ENCODE measurements at regions not wholly inside any gene's neighbourhood (a gene's known extent, or its start where the extent isn't known, plus 50 kb on each side); places are given as distances from the start of the nearest gene placed in this dataset.
"Not testable (repeated sequence)": the region's sequence is repeated elsewhere in the genome, so short reads cannot be mapped to it uniquely, and the experiment has no call there.

DNA sequence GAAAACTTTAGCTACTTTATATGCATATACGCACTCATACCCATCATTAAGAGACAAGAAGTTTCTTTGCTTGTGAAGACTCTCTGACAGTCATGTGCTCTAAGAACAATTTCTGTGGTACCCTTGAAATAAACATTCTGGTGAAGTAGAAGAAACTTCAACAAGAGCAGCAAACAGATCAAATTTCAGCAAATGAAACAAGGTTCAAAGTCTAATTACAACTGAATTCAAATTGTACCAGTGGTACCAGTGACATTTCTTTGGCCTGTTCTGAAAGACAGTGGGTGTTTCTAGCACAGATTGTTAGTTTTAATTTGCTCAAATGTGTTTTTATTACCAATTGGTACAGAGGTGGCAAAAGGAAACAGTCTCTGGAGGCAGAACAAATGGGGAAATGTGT is 391.0 kb downstream of the CHSY3 start:
- Histone ChIP-seq H3K9ac (ENCODE audit: low read depth in 1 of 3, low read length in 3 of 3) (no peak overlapping the region), H3K4me3 (ENCODE audit: low read length in 3 of 3) (no peak overlapping the region), H3K27me3 (ENCODE audit: control insufficient read depth in 3 of 3, insufficient read depth in 3 of 3, low read length in 3 of 3) (no peaks in the 10 kb centered on the region), H3K9me3 (ENCODE audit: control insufficient read depth in 3 of 3, low read length in 3 of 3) (no peaks in the 10 kb centered on the region), H3K36me3 (ENCODE audit: control insufficient read depth in 3 of 3, insufficient read depth in 3 of 3, low read length in 3 of 3) (no peaks in the 10 kb centered on the region), H3K4me1 (ENCODE audit: control insufficient read depth in 3 of 3, insufficient read depth in 3 of 3, low read length in 3 of 3) (no peaks in the 10 kb centered on the region), H3K27ac (ENCODE audit: low read depth, low read length) (no peak overlapping the region)

DNA sequence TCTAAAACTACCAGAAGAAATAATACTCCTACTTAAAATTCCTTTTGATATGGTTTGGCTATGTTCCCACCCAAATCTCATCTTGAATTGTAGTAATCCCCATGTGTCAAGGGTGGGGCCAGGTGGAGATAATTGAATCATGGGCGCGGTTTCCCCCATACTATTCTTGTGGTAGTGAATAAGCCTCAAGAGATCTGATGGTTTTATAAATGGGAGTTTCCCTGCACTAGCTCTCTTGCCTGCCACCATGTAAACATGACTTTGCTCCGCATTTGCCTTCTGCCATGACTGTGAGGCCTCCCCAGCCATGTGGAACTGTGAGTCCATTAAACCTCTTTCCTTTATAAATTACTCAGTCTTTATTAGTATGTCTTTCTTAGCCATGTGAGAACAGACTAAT is 390.5 kb downstream of the CHSY3 start:
- H3K9ac ChIP-seq (ENCODE audit: low read depth in 1 of 3, low read length in 3 of 3); H3K36me3 ChIP-seq (ENCODE audit: control insufficient read depth in 3 of 3, insufficient read depth in 3 of 3, low read length in 3 of 3); H3K27me3 ChIP-seq (ENCODE audit: control insufficient read depth in 3 of 3, insufficient read depth in 3 of 3, low read length in 3 of 3); H3K9me3 ChIP-seq (ENCODE audit: control insufficient read depth in 3 of 3, low read length in 3 of 3); H3K4me1 ChIP-seq (ENCODE audit: control insufficient read depth in 3 of 3, insufficient read depth in 3 of 3, low read length in 3 of 3); H3K27ac ChIP-seq (ENCODE audit: low read depth, low read length); H3K4me3 ChIP-seq (ENCODE audit: low read length in 3 of 3): not testable (repeated sequence)

DNA sequence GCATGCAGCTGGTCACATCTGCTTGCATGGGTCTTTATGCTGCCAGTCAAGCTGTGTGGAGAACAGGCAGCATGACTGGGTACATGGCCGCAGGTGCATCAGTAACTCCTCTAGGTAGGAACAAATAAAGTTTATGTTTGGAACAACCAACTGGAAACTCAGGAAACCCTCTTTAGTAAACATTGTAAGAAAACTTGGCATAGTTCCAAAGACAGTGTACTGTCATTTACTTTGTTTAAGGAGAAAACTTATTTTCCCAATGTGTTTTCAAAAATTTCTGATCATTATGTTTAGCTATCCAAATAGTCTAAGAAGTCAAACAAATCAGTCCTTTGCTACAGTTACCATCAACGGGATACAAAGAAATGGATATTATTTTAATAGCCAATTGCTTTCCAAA is 386.0 kb downstream of the CHSY3 start:
- Histone ChIP-seq H3K4me1 (ENCODE audit: control insufficient read depth in 3 of 3, insufficient read depth in 3 of 3, low read length in 3 of 3) (peaks cover 0 to 3% (median 0%) of the 10 kb centered on the region in 3 donors), H3K36me3 (ENCODE audit: control insufficient read depth in 3 of 3, insufficient read depth in 3 of 3, low read length in 3 of 3) (no peaks in the 10 kb centered on the region), H3K9me3 (ENCODE audit: control insufficient read depth in 3 of 3, low read length in 3 of 3) (no peaks in the 10 kb centered on the region), H3K4me3 (ENCODE audit: low read length in 3 of 3) (no peak overlapping the region), H3K27me3 (ENCODE audit: control insufficient read depth in 3 of 3, insufficient read depth in 3 of 3, low read length in 3 of 3) (no peaks in the 10 kb centered on the region), H3K27ac (ENCODE audit: low read depth, low read length) (no peak overlapping the region), H3K9ac (ENCODE audit: low read depth in 1 of 3, low read length in 3 of 3) (no peak overlapping the region)

DNA sequence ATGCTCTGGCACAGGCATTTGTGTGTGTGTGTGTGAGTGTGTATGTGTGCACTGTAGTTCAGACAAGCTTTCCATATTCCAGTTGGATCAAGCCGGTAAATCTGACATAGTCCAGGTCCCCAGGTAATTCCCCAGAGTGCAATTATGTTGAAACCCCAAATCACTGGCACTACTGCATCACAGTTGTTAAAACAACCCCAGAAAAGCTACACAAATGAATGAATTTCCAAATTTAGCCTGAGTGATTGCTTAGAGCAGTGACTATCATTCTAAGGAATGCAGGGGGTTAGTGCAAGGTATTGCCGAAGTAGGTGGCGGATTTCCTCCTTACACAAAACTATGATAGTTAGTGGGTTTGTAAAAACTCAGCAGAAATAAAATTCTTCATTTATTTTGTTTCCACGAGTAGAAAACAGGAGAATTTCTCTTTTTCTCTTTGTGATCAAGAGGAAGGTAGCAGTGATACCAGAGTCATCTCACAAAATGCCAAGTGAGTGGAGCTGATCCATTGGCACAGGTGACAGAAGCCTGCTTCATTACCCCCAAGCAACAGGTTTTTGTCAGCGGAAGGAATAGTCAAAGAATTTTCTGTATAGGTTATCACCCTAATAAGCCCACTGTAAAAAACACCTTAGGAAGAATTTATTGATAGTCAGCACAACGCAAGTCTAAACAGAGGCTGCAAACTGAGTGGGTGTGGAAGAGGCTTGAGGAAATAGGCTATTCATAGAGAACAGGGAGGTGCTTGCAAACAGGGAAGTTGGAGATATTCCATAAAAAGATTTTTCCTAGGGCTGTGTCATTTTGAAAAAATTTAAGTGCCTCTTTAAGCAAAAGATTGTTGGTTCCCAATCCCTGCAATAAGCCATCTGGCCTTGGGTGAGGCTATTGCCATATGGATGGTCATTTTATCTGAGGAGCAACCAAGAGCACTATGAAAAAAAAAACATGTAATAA is 385.1 kb downstream of the CHSY3 start:
- Histone ChIP-seq H3K9me3 (ENCODE audit: control insufficient read depth in 3 of 3, low read length in 3 of 3) (no peaks in the 10 kb centered on the region), H3K27me3 (ENCODE audit: control insufficient read depth in 3 of 3, insufficient read depth in 3 of 3, low read length in 3 of 3) (no peaks in the 10 kb centered on the region), H3K9ac (ENCODE audit: low read depth in 1 of 3, low read length in 3 of 3) (no peak overlapping the region), H3K27ac (ENCODE audit: low read depth, low read length) (no peak overlapping the region), H3K36me3 (ENCODE audit: control insufficient read depth in 3 of 3, insufficient read depth in 3 of 3, low read length in 3 of 3) (no peaks in the 10 kb centered on the region), H3K4me1 (ENCODE audit: control insufficient read depth in 3 of 3, insufficient read depth in 3 of 3, low read length in 3 of 3) (peaks cover 0 to 3% (median 0%) of the 10 kb centered on the region in 3 donors), H3K4me3 (ENCODE audit: low read length in 3 of 3) (no peak overlapping the region)

DNA sequence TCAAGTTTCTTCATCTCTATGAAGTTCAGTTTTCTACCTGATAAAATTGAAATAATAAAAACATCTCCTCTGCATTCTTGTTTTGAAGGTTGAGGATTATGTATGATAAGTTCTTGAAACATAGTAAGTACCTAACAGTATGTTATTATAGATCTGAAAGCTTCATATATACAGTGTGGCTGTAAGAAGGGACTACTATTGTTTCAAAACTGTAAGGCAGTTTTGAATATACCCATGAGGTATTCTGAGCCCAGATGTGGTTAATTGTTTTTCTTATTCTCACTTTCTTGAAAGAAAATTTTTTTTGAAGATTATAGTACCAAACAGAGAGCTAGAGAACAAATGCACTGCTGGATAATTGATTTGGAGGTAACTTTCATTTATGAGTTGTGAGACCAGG is 383.2 kb downstream of the CHSY3 start:
- Histone ChIP-seq H3K4me3 (ENCODE audit: low read length in 3 of 3) (no peak overlapping the region), H3K9ac (ENCODE audit: low read depth in 1 of 3, low read length in 3 of 3) (no peak overlapping the region), H3K9me3 (ENCODE audit: control insufficient read depth in 3 of 3, low read length in 3 of 3) (no peaks in the 10 kb centered on the region), H3K4me1 (ENCODE audit: control insufficient read depth in 3 of 3, insufficient read depth in 3 of 3, low read length in 3 of 3) (peaks cover 0 to 3% (median 0%) of the 10 kb centered on the region in 3 donors), H3K36me3 (ENCODE audit: control insufficient read depth in 3 of 3, insufficient read depth in 3 of 3, low read length in 3 of 3) (no peaks in the 10 kb centered on the region), H3K27ac (ENCODE audit: low read depth, low read length) (no peak overlapping the region), H3K27me3 (ENCODE audit: control insufficient read depth in 3 of 3, insufficient read depth in 3 of 3, low read length in 3 of 3) (no peaks in the 10 kb centered on the region)

DNA sequence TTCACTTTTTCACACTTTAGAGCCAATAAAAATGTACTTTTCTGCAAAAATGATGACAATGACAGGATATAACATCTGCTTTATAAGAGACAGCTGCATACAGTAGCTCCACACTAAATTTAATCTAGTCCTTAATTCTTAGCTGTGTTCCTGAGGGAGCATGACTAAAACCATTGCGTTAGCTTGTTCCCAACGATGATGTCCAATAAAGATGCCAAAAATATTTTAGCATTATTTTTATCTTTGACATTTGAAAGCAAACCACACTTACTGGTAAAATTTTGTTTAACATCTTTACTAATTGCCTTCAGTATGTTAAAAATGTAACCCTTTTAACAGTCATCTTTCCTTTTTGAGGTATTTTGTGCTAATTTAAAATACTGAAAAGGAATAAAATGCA is 382.7 kb downstream of the CHSY3 start:
- H3K9ac ChIP-seq (ENCODE audit: low read depth in 1 of 3, low read length in 3 of 3) = no peak overlapping the region
- no peak overlapping the region for H3K27ac ChIP-seq (ENCODE audit: low read depth, low read length)
- H3K4me3 ChIP-seq (ENCODE audit: low read length in 3 of 3) = no peak overlapping the region
- no peaks in the 10 kb centered on the region for H3K36me3 ChIP-seq (ENCODE audit: control insufficient read depth in 3 of 3, insufficient read depth in 3 of 3, low read length in 3 of 3)
- no peaks in the 10 kb centered on the region for H3K9me3 ChIP-seq (ENCODE audit: control insufficient read depth in 3 of 3, low read length in 3 of 3)
- H3K4me1 ChIP-seq (ENCODE audit: control insufficient read depth in 3 of 3, insufficient read depth in 3 of 3, low read length in 3 of 3) = peaks cover 0 to 3% (median 0%) of the 10 kb centered on the region in 3 donors
- no peaks in the 10 kb centered on the region for H3K27me3 ChIP-seq (ENCODE audit: control insufficient read depth in 3 of 3, insufficient read depth in 3 of 3, low read length in 3 of 3)

DNA sequence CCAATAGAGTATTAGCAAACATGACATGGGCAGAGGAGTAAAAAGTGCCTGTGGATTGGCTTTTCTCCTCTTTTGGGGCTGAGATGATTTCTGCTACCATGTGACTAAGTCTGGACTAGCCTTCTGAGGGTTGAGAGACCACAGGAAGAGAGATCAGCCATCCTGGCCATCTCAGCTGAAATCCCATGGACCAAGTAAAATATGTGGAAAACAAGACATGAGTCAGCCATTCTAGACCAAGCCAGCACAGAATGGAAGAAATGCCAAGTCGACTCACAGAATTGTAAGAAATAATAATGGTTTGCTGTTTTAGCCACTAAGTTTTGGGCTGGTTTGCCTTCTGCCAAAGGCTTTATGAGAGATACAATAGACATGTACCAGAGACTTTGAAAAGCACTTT is 377.8 kb downstream of the CHSY3 start:
- Histone ChIP-seq H3K4me1 (ENCODE audit: control insufficient read depth in 3 of 3, insufficient read depth in 3 of 3, low read length in 3 of 3) (no peaks in the 10 kb centered on the region), H3K27me3 (ENCODE audit: control insufficient read depth in 3 of 3, insufficient read depth in 3 of 3, low read length in 3 of 3) (peaks cover 0 to 2% (median 0%) of the 10 kb centered on the region in 3 donors), H3K9ac (ENCODE audit: low read depth in 1 of 3, low read length in 3 of 3) (no peak overlapping the region)

DNA sequence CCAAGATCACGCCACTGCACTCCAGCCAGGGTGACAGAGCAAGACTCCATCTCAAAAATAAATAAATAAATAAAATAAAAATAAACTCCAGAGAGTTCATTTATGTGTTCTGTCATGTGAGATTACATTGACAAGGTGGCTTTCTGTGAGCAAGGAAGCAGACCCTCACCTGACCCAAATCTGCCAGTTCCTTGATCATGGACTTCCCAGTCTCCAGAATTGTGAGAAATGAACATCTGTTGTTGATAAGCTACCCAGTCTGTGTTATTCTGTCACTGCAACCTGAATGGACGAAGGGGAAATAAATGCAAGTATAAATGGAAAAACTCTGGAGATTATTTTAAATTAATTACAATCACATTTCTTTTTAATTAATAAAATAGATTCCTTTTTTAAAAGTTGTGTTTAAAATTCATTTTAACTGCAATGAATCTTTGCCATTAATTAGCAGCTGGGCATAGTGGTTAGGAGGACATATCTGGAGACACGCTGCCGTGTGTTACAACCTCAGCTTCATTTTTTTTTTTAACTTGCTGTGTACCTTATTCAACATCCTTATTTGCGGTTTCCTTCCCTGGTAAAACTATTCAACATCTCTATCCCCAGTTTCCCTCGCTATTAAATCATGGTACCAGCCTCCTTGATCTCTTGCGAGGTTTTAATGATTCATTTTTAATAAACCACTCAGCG is 376.4 kb downstream of the CHSY3 start:
- Histone ChIP-seq H3K9ac (ENCODE audit: low read depth in 1 of 3, low read length in 3 of 3) (no peak overlapping the region), H3K27ac (ENCODE audit: low read depth, low read length) (no peak overlapping the region), H3K27me3 (ENCODE audit: control insufficient read depth in 3 of 3, insufficient read depth in 3 of 3, low read length in 3 of 3) (peaks cover 0 to 2% (median 0%) of the 10 kb centered on the region in 3 donors), H3K9me3 (ENCODE audit: control insufficient read depth in 3 of 3, low read length in 3 of 3) (no peaks in the 10 kb centered on the region), H3K4me3 (ENCODE audit: low read length in 3 of 3) (no peak overlapping the region), H3K4me1 (ENCODE audit: control insufficient read depth in 3 of 3, insufficient read depth in 3 of 3, low read length in 3 of 3) (no peaks in the 10 kb centered on the region), H3K36me3 (ENCODE audit: control insufficient read depth in 3 of 3, insufficient read depth in 3 of 3, low read length in 3 of 3) (no peaks in the 10 kb centered on the region)

More for the DNA sequence above, 377.8 kb downstream of the CHSY3 start:
- Histone ChIP-seq H3K36me3 (ENCODE audit: control insufficient read depth in 3 of 3, insufficient read depth in 3 of 3, low read length in 3 of 3) (no peaks in the 10 kb centered on the region), H3K27ac (ENCODE audit: low read depth, low read length) (no peak overlapping the region), H3K4me3 (ENCODE audit: low read length in 3 of 3) (no peak overlapping the region), H3K9me3 (ENCODE audit: control insufficient read depth in 3 of 3, low read length in 3 of 3) (no peaks in the 10 kb centered on the region)

DNA sequence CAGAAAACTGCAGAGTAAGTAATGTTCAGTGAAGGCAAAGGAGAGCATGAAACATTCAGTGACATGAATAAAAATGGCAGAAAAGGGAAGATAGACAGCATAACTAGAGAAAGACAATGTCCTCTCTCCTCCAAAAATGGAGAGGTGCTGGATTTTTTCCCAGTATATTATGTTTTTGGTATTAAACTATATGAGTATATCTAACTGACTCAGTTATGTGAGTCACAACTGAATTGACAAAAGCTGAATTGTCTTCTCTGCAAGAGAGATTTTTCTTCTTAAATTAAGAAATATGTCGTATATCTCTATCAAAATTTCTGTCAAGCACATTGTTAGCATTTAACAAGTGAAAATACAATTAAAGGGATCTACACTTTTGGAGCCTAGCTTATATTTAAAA is 375.1 kb downstream of the CHSY3 start:
- Histone ChIP-seq H3K4me1 (ENCODE audit: control insufficient read depth in 3 of 3, insufficient read depth in 3 of 3, low read length in 3 of 3) (no peaks in the 10 kb centered on the region), H3K27ac (ENCODE audit: low read depth, low read length) (no peak overlapping the region), H3K9me3 (ENCODE audit: control insufficient read depth in 3 of 3, low read length in 3 of 3) (no peaks in the 10 kb centered on the region)

DNA sequence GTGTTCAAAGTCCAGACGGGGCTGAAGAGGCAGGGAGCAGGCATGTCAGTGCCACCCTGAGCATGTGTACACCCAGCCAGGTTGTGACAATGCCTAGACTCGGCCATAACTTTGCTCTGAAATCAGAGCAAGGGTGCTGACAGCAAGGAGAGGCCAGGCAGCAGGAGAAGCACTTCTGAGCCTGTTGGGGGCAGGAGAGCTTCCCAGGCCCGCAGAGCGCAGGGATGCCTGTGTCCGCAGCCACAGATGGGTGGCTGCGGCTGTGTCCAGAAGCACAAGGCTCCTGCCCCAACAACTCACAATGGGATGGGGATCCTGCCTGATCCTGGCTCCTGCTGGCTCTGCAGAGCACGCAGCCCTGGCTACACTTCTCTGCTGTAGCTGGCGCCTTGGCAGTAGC is 373.9 kb downstream of the CHSY3 start:
- Histone ChIP-seq H3K4me3 (ENCODE audit: low read length in 3 of 3) (no peak overlapping the region), H3K9me3 (ENCODE audit: control insufficient read depth in 3 of 3, low read length in 3 of 3) (no peaks in the 10 kb centered on the region), H3K4me1 (ENCODE audit: control insufficient read depth in 3 of 3, insufficient read depth in 3 of 3, low read length in 3 of 3) (no peaks in the 10 kb centered on the region), H3K27me3 (ENCODE audit: control insufficient read depth in 3 of 3, insufficient read depth in 3 of 3, low read length in 3 of 3) (peaks cover 0 to 2% (median 0%) of the 10 kb centered on the region in 3 donors), H3K36me3 (ENCODE audit: control insufficient read depth in 3 of 3, insufficient read depth in 3 of 3, low read length in 3 of 3) (no peaks in the 10 kb centered on the region), H3K9ac (ENCODE audit: low read depth in 1 of 3, low read length in 3 of 3) (no peak overlapping the region), H3K27ac (ENCODE audit: low read depth, low read length) (no peak overlapping the region)

More for the DNA sequence above, 375.1 kb downstream of the CHSY3 start:
- Histone ChIP-seq H3K27me3 (ENCODE audit: control insufficient read depth in 3 of 3, insufficient read depth in 3 of 3, low read length in 3 of 3) (peaks cover 0 to 2% (median 0%) of the 10 kb centered on the region in 3 donors), H3K9ac (ENCODE audit: low read depth in 1 of 3, low read length in 3 of 3) (no peak overlapping the region), H3K4me3 (ENCODE audit: low read length in 3 of 3) (no peak overlapping the region), H3K36me3 (ENCODE audit: control insufficient read depth in 3 of 3, insufficient read depth in 3 of 3, low read length in 3 of 3) (no peaks in the 10 kb centered on the region)

All from skeletal muscle tissue (tissue), 3 donors.